Thyroid gland (tissue), 4 donors: ENCODE measurements at regions not wholly inside any gene's neighbourhood (a gene's known extent, or its start where the extent isn't known, plus 50 kb on each side); places are given as distances from the start of the nearest gene placed in this dataset.

Source experiments
- CTCF ChIP-seq, 6 experiments: fragments of 200-600 bp in 3 of 6; fragments of 450-650 bp in 3 of 6; sonication (generic) in 3 of 6; IDR thresholded peaks; one replicate each; pipeline ENCODE4 v1.5.1; 2016 to 2019; ENCODE audit warnings: antibody characterized with exemption in 6 of 6, mild to moderate bottlenecking in 2 of 6, inconsistent platforms in 1 of 6, moderate library complexity in 1 of 6
- POLR2A ChIP-seq, 2 donors: fragments of 450-650 bp; IDR thresholded peaks; one replicate each; pipeline ENCODE4 v1.6.1; 2017; ENCODE audit warnings: antibody characterized with exemption in 2 of 2, mild to moderate bottlenecking in 2 of 2, moderate library complexity in 1 of 2

GRCh38 chr9:8158574-8158973 is 359.0 kb upstream of the DMAC1 start:
- TF ChIP-seq CTCF (IDR thresholded peaks at IDR 0.05) (no peak), POLR2A (IDR thresholded peaks at IDR 0.05) (no peak)
